Kidney (tissue), 13 donors: ENCODE measurements at regions not wholly inside any gene's neighbourhood (a gene's known extent, or its start where the extent isn't known, plus 50 kb on each side); places are given as distances from the start of the nearest gene placed in this dataset.

Experiments
- DNase-seq, 5 donors: peaks; one replicate each; pipeline ENCODE4 v3.0.0-alpha.2; 2013 to 2020
- FAIRE-seq: peaks from 2 replicates; lab custom pipeline; 2012; peaks lifted over from hg19 to GRCh38; lab: Jason Lieb, UNC
- H3K27ac ChIP-seq, 2 donors: one replicate each; pipeline ENCODE4 v1.7.0; 2013; ENCODE audit warnings: low read depth in 2 of 2, low read length in 2 of 2, inconsistent platforms in 1 of 2
- H3K27me3 ChIP-seq: one replicate; pipeline ENCODE4 v1.7.1; 2013; ENCODE audit warnings: low read length, inconsistent platforms; ENCODE audit not compliant: control insufficient read depth, insufficient read depth
- H3K36me3 ChIP-seq, 3 donors: one replicate each; pipeline versions ENCODE4 v1.7.0 to v1.7.1; 2013; ENCODE audit warnings: low read length in 3 of 3, control low read depth in 1 of 3, inconsistent platforms in 1 of 3; ENCODE audit not compliant: insufficient read depth in 3 of 3, control insufficient read depth in 2 of 3
- H3K4me1 ChIP-seq, 3 donors: one replicate each; pipeline versions ENCODE4 v1.7.0 to v1.7.1; 2013; ENCODE audit warnings: low read length in 3 of 3, inconsistent platforms in 1 of 3, low read depth in 1 of 3; ENCODE audit not compliant: control insufficient read depth in 2 of 3, insufficient read depth in 2 of 3
- H3K4me3 ChIP-seq, 3 donors: one replicate each; pipeline versions ENCODE4 v1.7.0 to v1.8.1; 2013; ENCODE audit warnings: low read length in 3 of 3, control low read depth in 1 of 3, inconsistent platforms in 1 of 3
- H3K9ac ChIP-seq, 3 donors: one replicate each; pipeline versions ENCODE4 v1.7.0 to v1.7.1; 2013; ENCODE audit warnings: low read length in 3 of 3, control low read depth in 1 of 3, inconsistent platforms in 1 of 3
- H3K9me3 ChIP-seq, 3 donors: one replicate each; pipeline versions ENCODE4 v1.7.0 to v1.7.1; 2013; ENCODE audit warnings: low read length in 3 of 3, control low read depth in 1 of 3, inconsistent platforms in 1 of 3; ENCODE audit not compliant: control insufficient read depth in 2 of 3, insufficient read depth in 1 of 3
- CTCF ChIP-seq: IDR thresholded peaks from 3 replicates; pipeline ENCODE4 v1.5.1; 2012; ENCODE audit warnings: mild to moderate bottlenecking, moderate library complexity, borderline replicate concordance; ENCODE audit not compliant: insufficient read depth; ENCODE audit errors: extremely low read depth
- intact Hi-C: fragments of 100-400 bp; cut with DNase I; formaldehyde crosslinking; loops from one replicate; pipeline ENCODE4 v1.11.1; 2022
- donor health status: control.
- donor health status: control.
- donor health status: control.
- donor health status: control.
- donor health status: control.
- donor health status: DM: yes; HTN: yes; CAD: no.
- donor health status: Normal renal cell carcinoma (clear cell type).

- Histone ChIP-seq H3K36me3 (no peaks in the 10 kb centered on the region), H3K27me3 (no peaks in the 10 kb centered on the region), H3K27ac (no peak overlapping the region), H3K9me3 (no peaks in the 10 kb centered on the region), H3K9ac (no peak overlapping the region), H3K4me3 (no peak overlapping the region), H3K4me1 (no peaks in the 10 kb centered on the region)
- TF ChIP-seq CTCF = no peak
- FAIRE-seq = no peak
- intact Hi-C loops = no loop called here
- no peak for DNase-seq
Measured at GRCh38 chr2:118738524-118739308, 108.7 kb downstream of the EN1 start.

GRCh38 chr2:118738106-118738505 is 109.3 kb downstream of the EN1 start:
- H3K4me1 ChIP-seq = no peaks in the 10 kb centered on the region
- no peaks in the 10 kb centered on the region for H3K27me3 ChIP-seq
- no peak overlapping the region for H3K27ac ChIP-seq
- intact Hi-C loops = no loop called here
- TF ChIP-seq CTCF = no peak
- DNase-seq (no peak), FAIRE-seq (no peak)
- no peaks in the 10 kb centered on the region for H3K9me3 ChIP-seq
- no peak overlapping the region for H3K4me3 ChIP-seq
- H3K36me3 ChIP-seq = no peaks in the 10 kb centered on the region
- no peak overlapping the region for H3K9ac ChIP-seq

- Histone ChIP-seq H3K4me3 (no peak overlapping the region), H3K27me3 (no peaks in the 10 kb centered on the region), H3K4me1 (no peaks in the 10 kb centered on the region), H3K9me3 (no peaks in the 10 kb centered on the region), H3K9ac (no peak overlapping the region), H3K27ac (no peak overlapping the region), H3K36me3 (no peaks in the 10 kb centered on the region)
- FAIRE-seq (no peak), DNase-seq (no peak)
- intact Hi-C loops = no loop called here
- TF ChIP-seq CTCF = no peak
Measured at GRCh38 chr2:118737684-118738083, 109.8 kb downstream of the EN1 start.
